Neural cell (in vitro differentiated cells): ENCODE measurements at regions not wholly inside any gene's neighbourhood (a gene's known extent, or its start where the extent isn't known, plus 50 kb on each side); places are given as distances from the start of the nearest gene placed in this dataset.

Experiments
- H2AFZ ChIP-seq: fragments of 200-600, 300-800 bp; sonication (generic), shearing (Covaris generic); 2 replicates; pipeline ENCODE4 v1.6.0; 2014; ENCODE audit warnings: low read depth, mild to moderate bottlenecking, antibody characterized with exemption, low read length, moderate library complexity
- H3F3A ChIP-seq: fragments of 200-600 bp; shearing (Covaris generic); 2 replicates; pipeline ENCODE4 v1.6.1; 2016; ENCODE audit warnings: mild to moderate bottlenecking, moderate library complexity, mixed read lengths, antibody characterized with exemption, low read length; ENCODE audit not compliant: insufficient read depth, poor library complexity, severe bottlenecking
- H3K27ac ChIP-seq: fragments of 200-600, 300-800 bp; sonication (generic), shearing (Covaris generic); 2 replicates; pipeline ENCODE4 v1.5.1; 2014; ENCODE audit warnings: mild to moderate bottlenecking, low read length, moderate library complexity
- H3K27me3 ChIP-seq: fragments of 300-800, 200-600 bp; sonication (generic), shearing (Covaris generic); 2 replicates; pipeline ENCODE4 v1.6.0; 2014; ENCODE audit warnings: mild to moderate bottlenecking, low read depth, low read length, moderate library complexity; ENCODE audit not compliant: insufficient read depth
- H3K36me3 ChIP-seq: fragments of 300-800, 200-600 bp; sonication (generic), shearing (Covaris generic); 2 replicates; pipeline ENCODE4 v1.5.1; 2014; ENCODE audit warnings: mild to moderate bottlenecking, antibody characterized with exemption, low read length, moderate library complexity; ENCODE audit not compliant: insufficient read depth
- H3K4me2 ChIP-seq: fragments of 300-800, 200-600 bp; sonication (generic), shearing (Covaris generic); 2 replicates; pipeline ENCODE4 v1.6.0; 2014; ENCODE audit warnings: mild to moderate bottlenecking, low read length
- H3K4me3 ChIP-seq: fragments of 300-800, 200-600 bp; sonication (generic), shearing (Covaris generic); 2 replicates; pipeline ENCODE4 v1.5.1; 2014; ENCODE audit warnings: mild to moderate bottlenecking, low read length, moderate library complexity
- H3K79me2 ChIP-seq: fragments of 200-600 bp; shearing (Covaris generic); replicated peaks from 2 replicates; pipeline ENCODE4 v1.6.0; 2014; ENCODE audit warnings: mild to moderate bottlenecking, low read length, moderate library complexity; ENCODE audit not compliant: insufficient read depth
- H3K9ac ChIP-seq: fragments of 300-800, 200-600 bp; sonication (generic), shearing (Covaris generic); 2 replicates; pipeline ENCODE4 v1.6.1; 2016; ENCODE audit warnings: mild to moderate bottlenecking, low read length, mixed read lengths
- H3K9me2 ChIP-seq: fragments of 200-600 bp; shearing (Covaris generic); 2 replicates; pipeline ENCODE4 v1.6.1; 2016; ENCODE audit warnings: mild to moderate bottlenecking, low read length, mixed read lengths; ENCODE audit not compliant: insufficient read depth
- H3K9me3 ChIP-seq: fragments of 200-600, 300-800 bp; sonication (generic), shearing (Covaris generic); 2 replicates; pipeline ENCODE4 v1.6.1; 2016; ENCODE audit warnings: mild to moderate bottlenecking, mixed run types, low read length, moderate library complexity, mixed read lengths
- H4K20me1 ChIP-seq: fragments of 200-600 bp; shearing (Covaris generic); 2 replicates; pipeline ENCODE4 v1.6.1; 2016; ENCODE audit warnings: mild to moderate bottlenecking, mixed run types; ENCODE audit not compliant: insufficient read depth
- CTCF ChIP-seq: fragments of 450-650 bp; IDR thresholded peaks from 2 replicates; pipeline ENCODE4 v1.5.1; 2014; ENCODE audit warnings: antibody characterized with exemption, mild to moderate bottlenecking, moderate library complexity; ENCODE audit not compliant: poor library complexity, severe bottlenecking
- EP300 ChIP-seq: fragments of 450-650 bp; conservative IDR thresholded peaks from 2 replicates; pipeline ENCODE4 v1.6.1; 2014; ENCODE audit warnings: antibody characterized with exemption, mild to moderate bottlenecking, moderate library complexity; ENCODE audit not compliant: poor library complexity, severe bottlenecking
- EZH2 ChIP-seq: fragments of 200-600, 300-800 bp; shearing (Covaris generic), sonication (generic); IDR thresholded peaks from 2 replicates; pipeline ENCODE4 v1.6.1; 2014; ENCODE audit warnings: antibody characterized with exemption, low read length, borderline replicate concordance, mild to moderate bottlenecking; ENCODE audit not compliant: insufficient read depth, poor library complexity, severe bottlenecking
- MXI1 ChIP-seq: fragments of 450-650 bp; conservative IDR thresholded peaks from 2 replicates; pipeline ENCODE4 v1.6.1; 2014; ENCODE audit warnings: antibody characterized with exemption, mild to moderate bottlenecking; ENCODE audit not compliant: poor library complexity, severe bottlenecking
- POLR2AphosphoS5 ChIP-seq: IDR thresholded peaks from 2 replicates; pipeline ENCODE4 v1.6.1; 2012
- RAD21 ChIP-seq: fragments of 450-650 bp; conservative IDR thresholded peaks from 2 replicates; pipeline ENCODE4 v1.6.1; 2014; ENCODE audit warnings: antibody characterized with exemption, mild to moderate bottlenecking, moderate library complexity
- REST ChIP-seq: IDR thresholded peaks from 2 replicates; pipeline ENCODE4 v1.6.1; 2012; ENCODE audit warnings: borderline replicate concordance
- SMC3 ChIP-seq: fragments of 450-650 bp; conservative IDR thresholded peaks from 2 replicates; pipeline ENCODE4 v1.6.1; 2014; ENCODE audit warnings: antibody characterized with exemption, mild to moderate bottlenecking, moderate library complexity; ENCODE audit not compliant: poor library complexity
- TAF1 ChIP-seq: IDR thresholded peaks from 2 replicates; pipeline ENCODE4 v1.6.1; 2012; ENCODE audit warnings: low read depth

GRCh38 chr6:77217896-77218295 is 245.4 kb downstream of the HTR1B start:
- H3K79me2 ChIP-seq, result no peaks in the 10 kb centered on the region
- H3K36me3 ChIP-seq, result no peaks in the 10 kb centered on the region
- no peaks in the 10 kb centered on the region for H4K20me1 ChIP-seq
- H3K4me3 ChIP-seq, result no peak overlapping the region
- H2AFZ ChIP-seq, result no peak overlapping the region
- no peaks in the 10 kb centered on the region for H3F3A ChIP-seq
- no peaks in the 10 kb centered on the region for H3K9me2 ChIP-seq
- no peak overlapping the region for H3K9ac ChIP-seq
- no peaks in the 10 kb centered on the region for H3K27me3 ChIP-seq
- H3K9me3 ChIP-seq, result no peaks in the 10 kb centered on the region
- no peak overlapping the region for H3K4me2 ChIP-seq
- TF ChIP-seq EP300, result no peak
- TF ChIP-seq RAD21, result no peak
- no peak for TF ChIP-seq SMC3
- TF ChIP-seq POLR2AphosphoS5, result no peak
- no peak for TF ChIP-seq REST
- no peak for TF ChIP-seq TAF1
- no peak for TF ChIP-seq CTCF
- no peak for TF ChIP-seq MXI1
- TF ChIP-seq EZH2, result no peak
- H3K27ac ChIP-seq, result no peak overlapping the region

GRCh38 chr6:77205936-77206335 is 257.4 kb downstream of the HTR1B start:
- Histone ChIP-seq H3K4me3 (no peak overlapping the region), H3K79me2 (no peaks in the 10 kb centered on the region), H3K9me3 (no peaks in the 10 kb centered on the region), H3K27ac (no peak overlapping the region), H3K27me3 (no peaks in the 10 kb centered on the region), H3F3A (no peaks in the 10 kb centered on the region), H3K9ac (no peak overlapping the region), H3K4me2 (no peak overlapping the region), H3K9me2 (no peaks in the 10 kb centered on the region), H4K20me1 (no peaks in the 10 kb centered on the region), H2AFZ (no peak overlapping the region), H3K36me3 (no peaks in the 10 kb centered on the region)
- TF ChIP-seq EP300 (no peak), POLR2AphosphoS5 (no peak), RAD21 (no peak), CTCF (no peak), EZH2 (no peak), SMC3 (no peak), MXI1 (no peak), TAF1 (no peak), REST (no peak)
